RKO (cell line): ENCODE measurements at regions not wholly inside any gene's neighbourhood (a gene's known extent, or its start where the extent isn't known, plus 50 kb on each side); places are given as distances from the start of the nearest gene placed in this dataset.
"Not testable (repeated sequence)": the region's sequence is repeated elsewhere in the genome, so short reads cannot be mapped to it uniquely, and the experiment has no call there.

ENCODE experiments used
- DNase-seq: peaks from one replicate; pipeline ENCODE4 v3.0.0-alpha.2; 2016; ENCODE audit warnings: low spot score

GRCh38 chr9:108033976-108034964 is 544.7 kb upstream of the KLF4 start:
- no peak for DNase-seq

- DNase-seq, result not testable (repeated sequence)
Observed at GRCh38 chr9:108032079-108032478, 542.5 kb upstream of the KLF4 start.

- DNase-seq, result not testable (repeated sequence)
Observed at GRCh38 chr9:108031221-108031620, 541.7 kb upstream of the KLF4 start.

GRCh38 chr9:108026718-108027117 is 537.1 kb upstream of the KLF4 start:
- not testable (repeated sequence) for DNase-seq

GRCh38 chr9:108024604-108025003 is 535.0 kb upstream of the KLF4 start:
- DNase-seq, result no peak

GRCh38 chr9:108022246-108022935 is 532.8 kb upstream of the KLF4 start:
- no peak for DNase-seq

- no peak for DNase-seq
Observed at GRCh38 chr9:108021096-108021710, 531.6 kb upstream of the KLF4 start.

GRCh38 chr9:108019821-108020220 is 530.3 kb upstream of the KLF4 start:
- no peak for DNase-seq

- DNase-seq, result no peak
Observed at GRCh38 chr9:108017671-108018070, 528.1 kb upstream of the KLF4 start.

GRCh38 chr9:108016446-108016845 is 526.9 kb upstream of the KLF4 start:
- no peak for DNase-seq

- no peak for DNase-seq
Observed at GRCh38 chr9:108015690-108016089, 526.1 kb upstream of the KLF4 start.

- DNase-seq, result no peak
Observed at GRCh38 chr9:108014353-108014752, 524.8 kb upstream of the KLF4 start.

- no peak for DNase-seq
Observed at GRCh38 chr9:108012886-108013665, 523.5 kb upstream of the KLF4 start.

- no peak for DNase-seq
Observed at GRCh38 chr9:108012405-108012804, 522.8 kb upstream of the KLF4 start.

GRCh38 chr9:108003526-108003925 is 514.0 kb upstream of the KLF4 start:
- no peak for DNase-seq

GRCh38 chr9:108002371-108002956 is 512.9 kb upstream of the KLF4 start:
- no peak for DNase-seq

- DNase-seq, result no peak
Observed at GRCh38 chr9:108001237-108001636, 511.7 kb upstream of the KLF4 start.

- no peak for DNase-seq
Observed at GRCh38 chr9:107999890-108000289, 510.3 kb upstream of the KLF4 start.

- DNase-seq, result no peak
Observed at GRCh38 chr9:107999011-107999410, 509.4 kb upstream of the KLF4 start.

GRCh38 chr9:107994648-107995047 is 505.1 kb upstream of the KLF4 start:
- no peak for DNase-seq

- no peak for DNase-seq
Observed at GRCh38 chr9:107992271-107992670, 502.7 kb upstream of the KLF4 start.

GRCh38 chr9:107991581-107991980 is 502.0 kb upstream of the KLF4 start:
- no peak for DNase-seq
